Endothelial cell of umbilical vein (primary cell): ENCODE measurements at regions not wholly inside any gene's neighbourhood (a gene's known extent, or its start where the extent isn't known, plus 50 kb on each side); places are given as distances from the start of the nearest gene placed in this dataset.

Experiments used
- BruUV-seq: library from RNA; stranded (reverse); fragments of 400-500 nt; replicated peaks from 2 replicates; lab custom pipeline; 2021; lab: Mats Ljungman, UMichigan
- CTCF ChIA-PET: fragments of 300-600, 350-600 bp; sonication (Branson Sonifier 250); formaldehyde crosslinking; loops from one replicate; lab custom pipeline; 2021; ENCODE audit warnings: antibody characterized with exemption, inconsistent platforms; lab: Charles Lee
- POLR2A ChIA-PET: fragments of 300-600, 350-600 bp; sonication (Branson Sonifier 250); formaldehyde crosslinking; loops from one replicate; lab custom pipeline; 2021; ENCODE audit warnings: antibody characterized with exemption, inconsistent platforms; lab: Charles Lee
- DNase-seq: peaks from one replicate; pipeline ENCODE4 v3.0.0-alpha.2; 2011; ENCODE audit warnings: low read depth, low spot score
- FAIRE-seq: peaks from 2 replicates; lab custom pipeline; 2011; peaks lifted over from hg19 to GRCh38; lab: Jason Lieb, UNC
- H2AFZ ChIP-seq: 2 replicates; pipeline ENCODE4 v1.6.0; 2012; ENCODE audit warnings: low read depth, low read length, control low read depth, inconsistent platforms
- H3K27ac ChIP-seq: 2 replicates; pipeline ENCODE4 v1.5.1; 2011; ENCODE audit warnings: low read depth, mild to moderate bottlenecking, control low read depth, low read length, moderate library complexity; ENCODE audit not compliant: insufficient read depth
- H3K27me3 ChIP-seq, 2 experiments: 2 replicates each; pipeline versions ENCODE4 v1.6.0 to v1.6.1; 2011; ENCODE audit warnings: low read length in 2 of 2, mixed read lengths in 1 of 2; ENCODE audit not compliant: control insufficient read depth in 2 of 2, insufficient read depth in 2 of 2
- H3K36me3 ChIP-seq, 2 experiments: 2 replicates in 1 of 2; 3 replicates in 1 of 2; pipeline ENCODE4 v1.5.1; 2011; ENCODE audit warnings: low read length in 2 of 2, mild to moderate bottlenecking in 1 of 2, moderate library complexity in 1 of 2; ENCODE audit not compliant: control insufficient read depth in 2 of 2, insufficient read depth in 2 of 2; ENCODE audit errors: extremely low read depth in 1 of 2
- H3K4me1 ChIP-seq: 3 replicates; pipeline ENCODE4 v1.5.1; 2011; ENCODE audit warnings: mild to moderate bottlenecking, low read length; ENCODE audit not compliant: control insufficient read depth, insufficient read depth; ENCODE audit errors: extremely low read depth
- H3K4me2 ChIP-seq: 2 replicates; pipeline ENCODE4 v1.6.1; 2011; ENCODE audit warnings: low read length, control low read depth, mixed read lengths; ENCODE audit not compliant: insufficient read depth
- H3K4me3 ChIP-seq, 3 experiments: fragments of 200-600 bp in 1 of 3; sonication (generic), shearing (Covaris generic) in 1 of 3; replicated peaks in 1 of 3; 2 replicates each; pipeline ENCODE4 v1.5.1; 2011 to 2016; ENCODE audit warnings: control low read depth in 3 of 3, low read length in 3 of 3, mild to moderate bottlenecking in 2 of 3, inconsistent platforms in 1 of 3, low read depth in 1 of 3, moderate library complexity in 1 of 3; ENCODE audit not compliant: insufficient read depth in 1 of 3
- H3K79me2 ChIP-seq: 2 replicates; pipeline ENCODE4 v1.6.0; 2012; ENCODE audit warnings: low read length, inconsistent platforms; ENCODE audit not compliant: control insufficient read depth, insufficient read depth
- H3K9ac ChIP-seq: replicated peaks from 2 replicates; pipeline ENCODE3; 2011; ENCODE audit warnings: low read length, control low read depth; ENCODE audit not compliant: insufficient read depth; ENCODE audit errors: extremely low read depth
- H3K9me1 ChIP-seq: replicated peaks from 3 replicates; pipeline ENCODE4 v1.6.0; 2011; ENCODE audit warnings: mild to moderate bottlenecking, low read length; ENCODE audit not compliant: control insufficient read depth, insufficient read depth; ENCODE audit errors: extremely low read depth
- H3K9me3 ChIP-seq: replicated peaks from 2 replicates; pipeline ENCODE4 v1.5.1; 2012; ENCODE audit warnings: low read length, inconsistent platforms; ENCODE audit not compliant: control insufficient read depth, insufficient read depth
- H4K20me1 ChIP-seq: replicated peaks from 2 replicates; pipeline ENCODE3; 2011; ENCODE audit warnings: mild to moderate bottlenecking, low read length; ENCODE audit not compliant: control insufficient read depth, insufficient read depth; ENCODE audit errors: extremely low read depth
- CTCF ChIP-seq, 2 donors: IDR thresholded peaks; 1 replicate in 1 of 2; 2 replicates in 1 of 2; pipeline ENCODE4 v1.5.1; 2011; ENCODE audit warnings: low read length in 2 of 2, mild to moderate bottlenecking in 2 of 2, moderate library complexity in 2 of 2, control low read depth in 1 of 2, inconsistent platforms in 1 of 2, low read depth in 1 of 2; ENCODE audit not compliant: insufficient read depth in 1 of 2; ENCODE audit errors: extremely low read depth in 1 of 2
- EZH2 ChIP-seq: IDR thresholded peaks from 2 replicates; pipeline ENCODE4 v1.6.1; 2012; ENCODE audit warnings: borderline replicate concordance, low read depth, mild to moderate bottlenecking, moderate library complexity, low read length, inconsistent platforms; ENCODE audit not compliant: severe bottlenecking
- FOS ChIP-seq: IDR thresholded peaks from 2 replicates; pipeline ENCODE4 v1.6.1; 2011; ENCODE audit warnings: mild to moderate bottlenecking, low read length, moderate library complexity, borderline replicate concordance; ENCODE audit not compliant: insufficient read depth
- GATA2 ChIP-seq: IDR thresholded peaks from 2 replicates; pipeline ENCODE4 v1.7.0; 2011; ENCODE audit warnings: low read depth, mild to moderate bottlenecking, moderate library complexity, mixed read lengths, low read length; ENCODE audit not compliant: insufficient read length, insufficient read depth
- JUN ChIP-seq: IDR thresholded peaks from 2 replicates; pipeline ENCODE4 v1.6.1; 2011; ENCODE audit warnings: borderline replicate concordance, low read depth; ENCODE audit not compliant: insufficient read length, insufficient read depth
- MAX ChIP-seq: IDR thresholded peaks from 2 replicates; pipeline ENCODE4 v1.6.1; 2011; ENCODE audit not compliant: insufficient read depth, insufficient read length
- MYC ChIP-seq: IDR thresholded peaks from one replicate; pipeline ENCODE4 v1.6.1; 2011; ENCODE audit warnings: mild to moderate bottlenecking, low read depth, low read length
- POLR2A ChIP-seq: IDR thresholded peaks from 2 replicates; pipeline ENCODE4 v1.6.1; 2012; ENCODE audit warnings: low read depth, mild to moderate bottlenecking, control low read depth, low read length
- POLR2AphosphoS5 ChIP-seq: IDR thresholded peaks from 2 replicates; pipeline ENCODE4 v1.6.1; 2012; ENCODE audit warnings: low read depth, mild to moderate bottlenecking, control low read depth, low read length, moderate library complexity; ENCODE audit not compliant: insufficient read depth
- dilution Hi-C: fragments of 300-500 bp; cut with MboI; formaldehyde crosslinking; loops from one replicate; pipeline ENCODE4 v1.15.0; 2019; ENCODE audit warnings: low sequenced_read_pairs; ENCODE audit not compliant: extremely low pct_ligation_motif_present
- intact Hi-C: fragments of 100-400 bp; cut with micrococcal nuclease; formaldehyde crosslinking; loops from one replicate; pipeline ENCODE4 v1.10.0; 2022

GRCh38 chr12:111228916-111229666, 139.8 kb downstream of the PHETA1 start:
- no peaks in the 10 kb centered on the region for H4K20me1 ChIP-seq
- dilution Hi-C loops (no loop called here), intact Hi-C loops (no loop called here)
- H3K36me3 ChIP-seq = no peaks in the 10 kb centered on the region
- no TSS peak for BruUV-seq
- no peak overlapping the region for H3K4me3 ChIP-seq
- H3K27me3 ChIP-seq = no peaks in the 10 kb centered on the region
- no peak overlapping the region for H2AFZ ChIP-seq
- no peaks in the 10 kb centered on the region for H3K9me3 ChIP-seq
- CTCF ChIA-PET = no interaction called here
- H3K27ac ChIP-seq = no peak overlapping the region
- H3K4me2 ChIP-seq = no peak overlapping the region
- no peaks in the 10 kb centered on the region for H3K9me1 ChIP-seq
- H3K9ac ChIP-seq = no peak overlapping the region
- H3K79me2 ChIP-seq = no peaks in the 10 kb centered on the region
- TF ChIP-seq JUN (no peak), POLR2A (no peak), MYC (no peak), CTCF (IDR thresholded peaks at IDR 0.05; ENCODE audit: extremely low read depth in 1 of 2, insufficient read depth in 1 of 2, low read depth in 1 of 2, low read length in 2 of 2) (no peak), MAX (no peak), FOS (no peak), GATA2 (no peak), EZH2 (no peak), POLR2AphosphoS5 (no peak)
- H3K4me1 ChIP-seq = no peaks in the 10 kb centered on the region
- POLR2A ChIA-PET = no interaction called here
- FAIRE-seq (no peak), DNase-seq (no peak)
